ENCODE measurements at regions not wholly inside any gene's neighbourhood (a gene's known extent, or its start where the extent isn't known, plus 50 kb on each side); places are given as distances from the start of the nearest gene placed in this dataset.

GRCh38 chr6:131393433-131393832, 179.6 kb upstream of the ARG1 start:
- ATAC-seq (no peak), DNase-seq (ENCODE audit: low spot score) (no peak)
- POLR2A ChIA-PET: no interaction called here
- Mint-ChIP-seq H3K4me1 (peaks cover 7% of the 10 kb centered on the region), H3K36me3 (peaks cover 7% of the 10 kb centered on the region), H3K27ac (no peak overlapping the region), H3K9me3 (peaks cover 21% of the 10 kb centered on the region), H3K4me3 (no peak overlapping the region), H3K27me3 (ENCODE audit: low read depth) (peaks cover 17% of the 10 kb centered on the region)
- CTCF ChIA-PET: interaction anchor here (1.0 kb wide), 1 partner anchor 235 kb away, joined by 4 read pairs; the partner anchor contains the start of gene MED23
- no peak for TF ChIP-seq CREM (CRISPR knock-in tag; IDR thresholded peaks at IDR 0.05)
- no peak for TF ChIP-seq RORB (CRISPR knock-in tag; IDR thresholded peaks at IDR 0.05)
- no peak for TF ChIP-seq EMX1 (CRISPR knock-in tag; IDR thresholded peaks at IDR 0.05)
- TF ChIP-seq ZNF317 (CRISPR knock-in tag; IDR thresholded peaks at IDR 0.05; ENCODE audit: borderline replicate concordance, low read depth): peak; percentile 73; the same call in 1 of the 2 replicates
- no peak for TF ChIP-seq PREB (CRISPR knock-in tag; IDR thresholded peaks at IDR 0.05; ENCODE audit: borderline replicate concordance)

GRCh38 chr6:131394768-131395432, 178.1 kb upstream of the ARG1 start:
- peaks cover 3% of the 10 kb centered on the region; the same call in 1 of the 2 replicates for H3K4me1 Mint-ChIP-seq
- ChIA-PET CTCF (no interaction called here), POLR2A (no interaction called here)
- peaks cover 12% of the 10 kb centered on the region for H3K27me3 Mint-ChIP-seq (ENCODE audit: low read depth)
- H3K9me3 Mint-ChIP-seq: peaks cover 21% of the 10 kb centered on the region
- no peak overlapping the region for H3K27ac Mint-ChIP-seq
- H3K4me3 Mint-ChIP-seq: no peak overlapping the region
- ATAC-seq (no peak), DNase-seq (ENCODE audit: low spot score) (no peak)
- H3K36me3 Mint-ChIP-seq: peaks cover 8% of the 10 kb centered on the region
- no peak for TF ChIP-seq AFF4 (CRISPR knock-in tag; IDR thresholded peaks at IDR 0.05; ENCODE audit: borderline replicate concordance)
- TF ChIP-seq FOXP1 (CRISPR knock-in tag; IDR thresholded peaks at IDR 0.05; ENCODE audit: borderline replicate concordance): no peak
- no peak for TF ChIP-seq EMX1 (CRISPR knock-in tag; IDR thresholded peaks at IDR 0.05)
- TF ChIP-seq ATF1 (CRISPR knock-in tag; IDR thresholded peaks at IDR 0.05): no peak
- no peak for TF ChIP-seq ATF2 (CRISPR knock-in tag; IDR thresholded peaks at IDR 0.05; ENCODE audit: borderline replicate concordance, low read depth)
- TF ChIP-seq RELA (CRISPR knock-in tag; IDR thresholded peaks at IDR 0.05; ENCODE audit: borderline replicate concordance): no peak
- no peak for TF ChIP-seq ERG (CRISPR knock-in tag; IDR thresholded peaks at IDR 0.05)
- no peak for TF ChIP-seq ZNF121 (CRISPR knock-in tag; IDR thresholded peaks at IDR 0.05)
- TF ChIP-seq USF2 (CRISPR knock-in tag; IDR thresholded peaks at IDR 0.05): no peak
- TF ChIP-seq SOX15 (CRISPR knock-in tag; IDR thresholded peaks at IDR 0.05): no peak
- no peak for TF ChIP-seq RORB (CRISPR knock-in tag; IDR thresholded peaks at IDR 0.05)
- TF ChIP-seq ETV6 (CRISPR knock-in tag; IDR thresholded peaks at IDR 0.05): no peak
- no peak for TF ChIP-seq ZNF281 (CRISPR knock-in tag; IDR thresholded peaks at IDR 0.05)
- no peak for TF ChIP-seq SP1 (CRISPR knock-in tag; conservative IDR thresholded peaks at IDR 0.05)
- no peak for TF ChIP-seq PREB (CRISPR knock-in tag; IDR thresholded peaks at IDR 0.05; ENCODE audit: borderline replicate concordance)
- TF ChIP-seq SMAD3 (CRISPR knock-in tag; IDR thresholded peaks at IDR 0.05; ENCODE audit: borderline replicate concordance): no peak
- no peak for TF ChIP-seq NFE2L1 (CRISPR knock-in tag; IDR thresholded peaks at IDR 0.05)
